Ishikawa (cell line): ENCODE measurements at regions not wholly inside any gene's neighbourhood (a gene's known extent, or its start where the extent isn't known, plus 50 kb on each side); places are given as distances from the start of the nearest gene placed in this dataset.

ENCODE experiments used
- CEBPB ChIP-seq: IDR thresholded peaks from 2 replicates; pipeline ENCODE4 v1.6.1; 2012
- CREB1 ChIP-seq: IDR thresholded peaks from 2 replicates; pipeline ENCODE4 v1.6.1; 2012; ENCODE audit warnings: low read depth
- EGR1 ChIP-seq: IDR thresholded peaks from 2 replicates; pipeline ENCODE4 v1.6.1; 2012
- EP300 ChIP-seq: IDR thresholded peaks from 2 replicates; pipeline ENCODE4 v1.6.1; 2012; ENCODE audit warnings: borderline replicate concordance
- FOXM1 ChIP-seq: IDR thresholded peaks from 2 replicates; pipeline ENCODE4 v1.6.1; 2012; ENCODE audit warnings: low read depth, borderline replicate concordance
- NFIC ChIP-seq: IDR thresholded peaks from 2 replicates; pipeline ENCODE4 v1.6.1; 2012
- RAD21 ChIP-seq: IDR thresholded peaks from 2 replicates; pipeline ENCODE4 v1.6.1; 2012; ENCODE audit warnings: low read depth
- TAF1 ChIP-seq: IDR thresholded peaks from 2 replicates; pipeline ENCODE4 v1.6.1; 2012; ENCODE audit warnings: low read depth, mild to moderate bottlenecking
- TCF12 ChIP-seq: IDR thresholded peaks from 2 replicates; pipeline ENCODE4 v1.6.1; 2012; ENCODE audit warnings: low read depth
- TEAD4 ChIP-seq: IDR thresholded peaks from 2 replicates; pipeline ENCODE4 v1.6.1; 2012
- YY1 ChIP-seq: IDR thresholded peaks from 2 replicates; pipeline ENCODE4 v1.6.1; 2012; ENCODE audit warnings: low read depth
- ZBTB7A ChIP-seq: IDR thresholded peaks from 2 replicates; pipeline ENCODE4 v1.6.1; 2012; ENCODE audit warnings: low read depth
- TF ChIP-seq, protein P1 (sequence below): IDR thresholded peaks from 2 replicates; pipeline ENCODE4 v1.6.1; 2012
- TF ChIP-seq, protein P2 (sequence below): IDR thresholded peaks from 2 replicates; pipeline ENCODE4 v1.6.1; 2012; ENCODE audit warnings: low read depth, mild to moderate bottlenecking
- TF ChIP-seq, protein P3 (sequence below): IDR thresholded peaks from 2 replicates; pipeline ENCODE4 v1.6.1; 2012

- TF ChIP-seq, protein P1, sequence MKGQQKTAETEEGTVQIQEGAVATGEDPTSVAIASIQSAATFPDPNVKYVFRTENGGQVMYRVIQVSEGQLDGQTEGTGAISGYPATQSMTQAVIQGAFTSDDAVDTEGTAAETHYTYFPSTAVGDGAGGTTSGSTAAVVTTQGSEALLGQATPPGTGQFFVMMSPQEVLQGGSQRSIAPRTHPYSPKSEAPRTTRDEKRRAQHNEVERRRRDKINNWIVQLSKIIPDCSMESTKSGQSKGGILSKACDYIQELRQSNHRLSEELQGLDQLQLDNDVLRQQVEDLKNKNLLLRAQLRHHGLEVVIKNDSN, result no peak
Observed at GRCh38 chr3:81087607-81088006, 673.8 kb downstream of the GBE1 start.

DNA sequence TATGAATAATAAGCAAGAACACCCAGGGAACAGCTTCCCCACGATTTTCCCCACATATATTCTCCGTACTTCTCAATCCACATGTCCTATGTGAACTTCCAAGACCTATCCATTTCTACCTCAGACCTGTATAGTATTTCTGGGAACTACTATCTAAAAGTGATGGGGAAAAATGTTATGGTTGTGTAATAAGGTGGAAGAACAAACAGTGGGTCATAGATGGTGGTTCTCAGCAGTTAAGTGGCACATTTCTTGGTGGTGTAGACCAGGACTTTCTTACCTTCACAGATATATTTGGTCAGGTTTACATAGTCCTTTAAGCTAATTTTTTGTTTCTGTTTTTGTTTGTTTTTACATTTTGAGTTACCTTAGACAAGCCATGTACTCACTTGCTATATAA lies 675.1 kb downstream of the GBE1 start:
- TF ChIP-seq RAD21, result no peak
- TF ChIP-seq YY1, result no peak

DNA sequence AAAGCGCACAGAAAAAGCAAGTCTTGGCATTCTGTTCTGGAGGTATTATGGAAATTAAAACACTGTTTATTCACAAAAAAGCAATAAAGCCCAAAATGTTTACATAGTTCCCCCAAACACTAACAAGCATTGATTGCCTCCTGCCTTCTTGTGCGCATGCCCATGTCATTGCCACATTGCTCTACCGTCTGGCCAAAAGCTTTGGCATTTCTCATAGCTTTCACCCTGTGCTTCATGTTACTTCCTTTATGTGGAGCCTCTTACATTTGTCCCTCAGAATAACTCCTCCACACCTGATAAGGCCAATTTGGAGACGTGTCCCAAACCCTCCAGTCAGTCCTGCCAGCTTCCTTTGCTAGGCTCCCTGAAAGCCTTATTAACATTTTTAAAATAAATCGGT lies 680.8 kb downstream of the GBE1 start:
- TF ChIP-seq TAF1 (no peak), EGR1 (no peak), YY1 (no peak), NFIC (no peak), ZBTB7A (no peak), FOXM1 (no peak), CREB1 (no peak), TEAD4 (no peak)
- TF ChIP-seq, protein P2, sequence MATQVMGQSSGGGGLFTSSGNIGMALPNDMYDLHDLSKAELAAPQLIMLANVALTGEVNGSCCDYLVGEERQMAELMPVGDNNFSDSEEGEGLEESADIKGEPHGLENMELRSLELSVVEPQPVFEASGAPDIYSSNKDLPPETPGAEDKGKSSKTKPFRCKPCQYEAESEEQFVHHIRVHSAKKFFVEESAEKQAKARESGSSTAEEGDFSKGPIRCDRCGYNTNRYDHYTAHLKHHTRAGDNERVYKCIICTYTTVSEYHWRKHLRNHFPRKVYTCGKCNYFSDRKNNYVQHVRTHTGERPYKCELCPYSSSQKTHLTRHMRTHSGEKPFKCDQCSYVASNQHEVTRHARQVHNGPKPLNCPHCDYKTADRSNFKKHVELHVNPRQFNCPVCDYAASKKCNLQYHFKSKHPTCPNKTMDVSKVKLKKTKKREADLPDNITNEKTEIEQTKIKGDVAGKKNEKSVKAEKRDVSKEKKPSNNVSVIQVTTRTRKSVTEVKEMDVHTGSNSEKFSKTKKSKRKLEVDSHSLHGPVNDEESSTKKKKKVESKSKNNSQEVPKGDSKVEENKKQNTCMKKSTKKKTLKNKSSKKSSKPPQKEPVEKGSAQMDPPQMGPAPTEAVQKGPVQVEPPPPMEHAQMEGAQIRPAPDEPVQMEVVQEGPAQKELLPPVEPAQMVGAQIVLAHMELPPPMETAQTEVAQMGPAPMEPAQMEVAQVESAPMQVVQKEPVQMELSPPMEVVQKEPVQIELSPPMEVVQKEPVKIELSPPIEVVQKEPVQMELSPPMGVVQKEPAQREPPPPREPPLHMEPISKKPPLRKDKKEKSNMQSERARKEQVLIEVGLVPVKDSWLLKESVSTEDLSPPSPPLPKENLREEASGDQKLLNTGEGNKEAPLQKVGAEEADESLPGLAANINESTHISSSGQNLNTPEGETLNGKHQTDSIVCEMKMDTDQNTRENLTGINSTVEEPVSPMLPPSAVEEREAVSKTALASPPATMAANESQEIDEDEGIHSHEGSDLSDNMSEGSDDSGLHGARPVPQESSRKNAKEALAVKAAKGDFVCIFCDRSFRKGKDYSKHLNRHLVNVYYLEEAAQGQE, result no peak
- TF ChIP-seq, protein P3, sequence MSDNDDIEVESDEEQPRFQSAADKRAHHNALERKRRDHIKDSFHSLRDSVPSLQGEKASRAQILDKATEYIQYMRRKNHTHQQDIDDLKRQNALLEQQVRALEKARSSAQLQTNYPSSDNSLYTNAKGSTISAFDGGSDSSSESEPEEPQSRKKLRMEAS, result no peak

- no peak for TF ChIP-seq CREB1
- TF ChIP-seq, protein P3, result no peak
- TF ChIP-seq EGR1, result no peak
- TF ChIP-seq TAF1, result no peak
- TF ChIP-seq, protein P2, result no peak
- no peak for TF ChIP-seq TEAD4
- no peak for TF ChIP-seq FOXM1
- TF ChIP-seq NFIC, result no peak
- no peak for TF ChIP-seq ZBTB7A
- no peak for TF ChIP-seq TCF12
- TF ChIP-seq, protein P1, result no peak
- TF ChIP-seq EP300, result no peak
- TF ChIP-seq CEBPB, result no peak
- no peak for TF ChIP-seq YY1
- TF ChIP-seq RAD21, result no peak
Observed at GRCh38 chr3:81072591-81072990, 688.9 kb downstream of the GBE1 start.

DNA sequence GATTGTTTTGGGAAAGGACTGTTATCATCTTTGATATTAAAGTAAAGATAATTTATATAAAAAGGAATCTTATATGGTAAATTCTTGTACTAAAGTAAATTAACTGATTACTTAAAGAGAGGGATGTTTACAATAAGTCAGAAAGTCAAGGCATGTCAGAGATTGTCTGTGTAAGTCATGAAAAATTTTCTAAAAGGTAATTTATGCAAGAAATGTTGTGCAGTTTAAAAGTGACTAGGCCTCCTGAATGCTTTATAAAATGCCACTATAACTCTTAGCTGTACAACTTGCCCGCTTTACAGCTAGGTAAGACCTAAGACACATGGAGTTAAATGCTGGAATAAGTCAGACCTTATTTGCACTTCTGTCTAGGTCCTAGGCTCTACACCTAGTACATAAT lies 692.9 kb downstream of the GBE1 start:
- TF ChIP-seq RAD21, result no peak
- TF ChIP-seq CEBPB, result no peak
- TF ChIP-seq, protein P3, result no peak
- TF ChIP-seq TCF12, result no peak
- TF ChIP-seq EGR1, result no peak
- no peak for TF ChIP-seq NFIC
- TF ChIP-seq TEAD4, result no peak
- no peak for TF ChIP-seq EP300
- no peak for TF ChIP-seq YY1

DNA sequence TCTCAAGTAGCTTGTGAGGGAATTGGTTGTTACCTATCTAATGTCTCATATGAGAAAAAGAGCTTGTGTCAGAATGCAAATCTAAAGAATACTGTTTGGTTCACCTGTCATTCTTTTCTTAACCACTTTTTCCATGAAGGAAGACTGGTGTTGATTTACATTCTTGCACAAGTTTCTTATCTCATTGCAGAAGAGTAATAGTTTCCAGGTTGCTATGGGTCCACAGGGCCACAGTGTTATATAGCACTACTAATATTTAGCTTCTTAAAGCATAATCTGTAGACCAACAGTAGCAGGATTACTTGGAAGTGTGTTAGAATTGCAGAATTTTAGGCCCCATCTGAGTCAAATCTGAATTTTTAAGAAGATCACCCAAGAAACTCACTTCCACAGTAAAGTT lies 697.5 kb downstream of the GBE1 start:
- TF ChIP-seq TCF12, result no peak
- TF ChIP-seq, protein P3, result no peak
- TF ChIP-seq, protein P1, result no peak
- TF ChIP-seq YY1, result no peak
- TF ChIP-seq TAF1, result no peak
- no peak for TF ChIP-seq RAD21
- no peak for TF ChIP-seq CREB1
- TF ChIP-seq ZBTB7A, result no peak
- no peak for TF ChIP-seq CEBPB
- no peak for TF ChIP-seq FOXM1
- TF ChIP-seq, protein P2, result no peak
- TF ChIP-seq EGR1, result no peak
- TF ChIP-seq TEAD4, result no peak
- no peak for TF ChIP-seq EP300
